H1 (cell line): ENCODE measurements at regions not wholly inside any gene's neighbourhood (a gene's known extent, or its start where the extent isn't known, plus 50 kb on each side); places are given as distances from the start of the nearest gene placed in this dataset.

ENCODE experiments used
- BACH1 ChIP-seq: IDR thresholded peaks from 2 replicates; pipeline ENCODE4 v1.6.1; 2012; ENCODE audit warnings: low read length, improper control_type of control experiment
- BRCA1 ChIP-seq: IDR thresholded peaks from 2 replicates; pipeline ENCODE4 v1.6.1; 2012; ENCODE audit warnings: low read depth, low read length, improper control_type of control experiment
- CBX5 ChIP-seq: fragments of 300-800, 300-1000 bp; sonication (generic); IDR thresholded peaks from 2 replicates; pipeline ENCODE4 v1.7.1; 2016; ENCODE audit warnings: antibody characterized with exemption, low read length, low read depth
- CHD7 ChIP-seq: fragments of 300-600 bp; sonication (generic); IDR thresholded peaks from 2 replicates; pipeline ENCODE4 v1.7.1; 2012; ENCODE audit warnings: low read length, moderate library complexity, mild to moderate bottlenecking, inconsistent platforms; ENCODE audit not compliant: insufficient replicate concordance
- CTCF ChIP-seq, 3 experiments: IDR thresholded peaks; 1 replicate in 2 of 3; 2 replicates in 1 of 3; pipeline versions ENCODE4 v1.5.1 to v1.6.1; 2011; ENCODE audit warnings: low read length in 3 of 3, mild to moderate bottlenecking in 3 of 3, inconsistent platforms in 2 of 3, low read depth in 1 of 3, moderate library complexity in 1 of 3; ENCODE audit not compliant: insufficient read depth in 1 of 3; ENCODE audit errors: control extremely low read depth in 1 of 3
- KDM1A ChIP-seq: fragments of 200-600, 300-600 bp; sonication (generic); IDR thresholded peaks from 2 replicates; pipeline ENCODE4 v1.7.1; 2016; ENCODE audit warnings: mild to moderate bottlenecking, low read length, borderline replicate concordance
- POU5F1 ChIP-seq: IDR thresholded peaks from 2 replicates; pipeline ENCODE4 v1.6.1; 2011; ENCODE audit warnings: low read depth, mild to moderate bottlenecking, low read length, moderate library complexity
- TCF12 ChIP-seq: IDR thresholded peaks from 2 replicates; pipeline ENCODE4 v1.6.1; 2011; ENCODE audit warnings: low read depth, mild to moderate bottlenecking, low read length

- no peak for TF ChIP-seq CHD7
- no peak for TF ChIP-seq TCF12
- no peak for TF ChIP-seq POU5F1
- no peak for TF ChIP-seq BRCA1
- TF ChIP-seq CTCF (IDR thresholded peaks at IDR 0.05; ENCODE audit: control extremely low read depth in 1 of 3, insufficient read depth in 1 of 3, low read depth in 1 of 3, low read length in 3 of 3), result no peak
- TF ChIP-seq CBX5, result no peak
- no peak for TF ChIP-seq BACH1
- no peak for TF ChIP-seq KDM1A
Measured at GRCh38 chr2:129467012-129467779, 512.3 kb upstream of the RAB6C start (continued).
